GM18498 (cell line): ENCODE measurements at regions not wholly inside any gene's neighbourhood (a gene's known extent, or its start where the extent isn't known, plus 50 kb on each side); places are given as distances from the start of the nearest gene placed in this dataset.
"Not testable (repeated sequence)": the region's sequence is repeated elsewhere in the genome, so short reads cannot be mapped to it uniquely, and the experiment has no call there.

ENCODE experiments used
- ATAC-seq: cut with Tn5 transposase; IDR thresholded peaks from one replicate; pipeline ENCODE4 v1.9.1; 2021; ENCODE audit warnings: mild to moderate bottlenecking, moderate library complexity; ENCODE audit not compliant: unreplicated experiment

DNA sequence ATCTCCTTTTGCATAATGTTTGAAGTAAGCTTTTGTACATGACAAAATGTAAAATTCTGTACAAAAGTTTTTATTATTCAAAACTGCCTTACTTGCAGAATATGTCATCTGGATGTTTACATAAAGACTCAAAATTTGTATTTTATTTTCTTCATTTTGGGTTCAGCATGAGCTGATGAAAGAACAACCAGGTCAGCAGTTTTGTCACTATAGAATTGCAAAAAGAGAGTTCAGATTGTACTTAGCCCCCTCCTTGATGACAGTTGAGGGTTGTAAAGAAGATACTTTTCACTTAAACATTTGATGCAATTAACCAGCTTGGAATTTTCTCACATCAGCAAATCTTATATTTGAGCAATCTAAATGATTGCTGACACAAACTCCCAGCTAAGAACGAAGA lies 669.3 kb downstream of the PLA2G4A start:
- ATAC-seq, result no peak

DNA sequence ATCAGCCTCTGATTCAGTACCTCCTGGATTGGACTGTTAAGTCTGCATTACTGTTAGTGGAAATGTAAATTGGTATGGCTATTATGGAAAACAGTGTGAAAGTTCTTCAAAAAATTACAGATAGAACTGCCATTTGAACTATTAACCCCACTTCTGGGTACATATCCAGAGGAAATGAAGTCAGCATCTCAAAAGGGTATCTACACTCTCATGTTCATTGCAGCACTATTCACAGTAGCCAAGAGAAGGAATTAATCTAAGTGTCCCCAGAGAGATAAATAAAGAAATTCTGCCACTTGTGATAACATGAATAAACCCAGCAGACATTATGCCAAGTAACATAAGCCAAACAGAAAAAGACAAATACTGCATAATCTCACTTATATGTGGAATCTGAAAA lies 676.0 kb downstream of the PLA2G4A start:
- no peak for ATAC-seq

DNA sequence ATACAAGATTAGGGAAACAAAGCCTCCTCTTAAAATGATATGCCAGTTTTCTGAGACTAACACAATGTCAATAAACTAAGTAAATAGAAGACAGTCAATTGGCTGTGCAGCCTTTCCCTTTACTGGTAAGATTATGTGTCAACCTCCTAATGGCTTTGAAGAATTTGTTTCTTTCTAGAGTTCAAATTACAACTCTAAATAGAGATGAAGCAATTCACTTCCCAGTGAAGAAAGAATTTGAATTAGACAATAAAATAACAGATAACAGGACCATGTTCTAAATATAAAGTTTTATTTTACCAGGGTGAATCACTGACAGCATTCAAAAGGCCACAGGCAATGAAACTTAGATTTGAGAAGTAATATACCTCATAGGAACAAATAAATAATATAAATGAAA lies 680.3 kb downstream of the PLA2G4A start:
- no peak for ATAC-seq

DNA sequence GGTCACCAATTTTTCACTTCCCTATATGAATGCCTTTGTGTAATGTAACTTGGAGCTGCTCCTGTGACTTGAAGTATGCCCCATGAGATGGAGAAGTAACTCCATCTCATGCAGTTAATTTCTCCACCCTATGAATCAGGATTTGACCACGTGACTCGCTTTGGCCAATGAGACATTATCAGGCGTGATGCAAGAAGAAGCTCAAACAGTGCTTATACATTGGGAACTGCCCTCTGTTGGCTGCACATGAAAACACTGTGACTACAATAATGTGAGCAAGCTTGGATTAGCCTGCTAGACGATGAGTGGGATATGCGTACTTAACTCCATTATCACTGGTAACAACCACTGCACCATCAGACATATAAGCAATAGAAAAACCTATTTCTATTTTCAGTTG lies 684.4 kb downstream of the PLA2G4A start:
- no peak for ATAC-seq

DNA sequence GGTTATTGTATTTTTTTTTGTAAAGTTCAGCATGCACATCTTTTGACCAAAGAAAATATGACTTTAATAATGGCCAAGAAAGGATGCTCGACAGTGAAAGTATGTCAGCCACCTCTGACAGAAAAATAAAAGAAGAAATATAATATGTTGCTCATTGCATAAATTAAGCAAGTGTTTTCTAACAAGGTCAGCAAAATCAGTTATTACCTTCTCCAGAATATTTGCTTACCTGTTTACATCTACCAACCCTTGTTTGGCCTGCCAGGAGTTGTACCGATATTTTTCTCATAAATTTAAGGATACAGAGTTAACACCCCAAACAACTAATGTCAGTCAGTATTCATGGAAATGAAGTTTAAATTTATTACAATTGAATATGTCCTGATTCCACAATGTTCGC lies 685.4 kb downstream of the PLA2G4A start:
- ATAC-seq, result no peak

DNA sequence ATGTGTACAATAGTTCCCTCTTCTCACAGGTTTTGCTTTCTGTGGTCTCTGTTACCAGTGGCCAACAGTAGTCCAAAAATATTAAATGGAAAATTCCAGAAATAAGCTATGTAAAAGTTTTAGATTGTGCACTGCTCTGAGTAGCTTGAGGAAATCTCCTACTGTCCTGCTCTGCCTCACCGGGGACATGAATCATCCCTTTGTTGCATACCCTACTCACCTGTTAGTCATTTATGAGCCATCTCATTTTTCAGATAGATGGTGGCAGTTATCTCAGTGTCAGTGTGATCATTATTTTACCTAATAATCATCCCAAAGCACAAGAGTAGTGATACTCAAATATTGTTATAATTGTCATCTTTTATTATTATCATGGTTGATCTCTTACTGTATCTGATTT lies 688.1 kb downstream of the PLA2G4A start:
- ATAC-seq, result no peak

DNA sequence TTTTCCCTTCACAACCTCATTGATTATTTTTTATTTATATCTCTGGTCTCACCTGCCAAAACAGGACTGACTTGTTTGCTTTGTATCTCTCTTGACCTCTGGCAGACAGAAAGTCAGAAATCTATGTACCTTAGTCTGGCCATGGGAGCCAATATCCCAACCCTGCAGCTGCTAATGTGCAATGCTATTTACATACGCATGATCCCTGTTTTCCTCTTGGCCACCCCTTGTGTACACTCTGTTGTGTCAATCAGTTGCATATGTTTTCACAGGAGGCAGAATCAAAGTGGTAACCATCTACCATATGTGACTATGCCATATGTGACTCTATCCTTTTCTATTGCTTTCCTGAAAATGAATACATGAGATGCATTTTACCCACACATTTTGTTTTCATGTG lies 688.8 kb downstream of the PLA2G4A start:
- no peak for ATAC-seq

DNA sequence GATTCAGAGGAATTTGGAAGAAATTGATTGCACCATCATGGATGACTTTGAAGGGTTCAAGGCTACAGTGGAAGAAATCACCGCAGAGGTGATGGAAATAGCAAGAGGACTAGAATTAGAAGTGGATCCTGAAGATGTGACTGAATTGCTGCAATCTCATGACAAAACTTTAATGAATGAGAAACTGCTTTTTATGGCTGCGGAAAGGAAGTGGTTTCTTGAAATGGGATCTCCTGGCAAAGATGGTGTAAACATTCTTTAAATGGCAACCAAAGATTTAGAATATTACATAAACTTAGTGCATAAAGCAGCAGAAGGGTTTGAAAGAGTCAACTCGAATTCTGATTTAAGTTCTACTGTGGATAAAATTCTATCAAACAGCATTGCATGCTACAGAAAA lies 698.6 kb downstream of the PLA2G4A start:
- no peak for ATAC-seq

DNA sequence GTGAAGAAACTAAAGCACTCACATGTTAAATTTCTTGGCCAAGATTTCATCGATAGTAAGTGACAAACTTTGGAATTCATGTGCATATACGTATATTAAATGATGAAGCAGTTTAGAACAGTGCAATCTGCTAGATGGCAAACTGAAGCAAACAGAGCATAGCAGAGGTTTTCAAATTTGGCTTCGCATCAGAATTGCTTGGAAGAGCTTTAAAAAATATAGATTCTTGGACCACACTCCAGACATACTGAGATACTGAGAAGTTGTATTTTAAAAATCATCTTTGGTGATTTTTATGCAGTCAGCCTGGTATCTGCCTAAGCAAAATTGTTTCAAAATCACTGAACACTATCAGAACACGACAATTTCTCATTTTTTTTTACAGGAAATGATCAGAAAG lies 709.2 kb downstream of the PLA2G4A start:
- no peak for ATAC-seq

DNA sequence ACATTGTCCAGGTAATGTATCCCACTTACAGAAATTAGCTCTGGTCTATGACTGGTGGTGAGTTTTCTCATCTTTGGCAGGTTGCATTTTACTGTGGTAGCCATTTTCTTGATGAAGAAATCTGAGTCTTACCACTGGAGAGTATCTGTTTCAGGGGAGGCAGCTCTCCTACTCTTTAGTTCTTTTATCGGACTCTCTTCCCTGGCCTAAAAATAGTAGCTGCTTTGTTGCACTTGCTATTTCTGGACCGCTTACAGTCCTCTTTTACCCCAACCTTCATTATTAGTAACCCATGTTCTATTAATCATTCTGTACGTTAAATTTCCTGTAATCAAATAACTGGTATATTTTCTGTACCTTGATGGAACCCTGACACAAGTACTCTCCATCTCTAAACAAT lies 720.8 kb downstream of the PLA2G4A start:
- ATAC-seq, result no peak

DNA sequence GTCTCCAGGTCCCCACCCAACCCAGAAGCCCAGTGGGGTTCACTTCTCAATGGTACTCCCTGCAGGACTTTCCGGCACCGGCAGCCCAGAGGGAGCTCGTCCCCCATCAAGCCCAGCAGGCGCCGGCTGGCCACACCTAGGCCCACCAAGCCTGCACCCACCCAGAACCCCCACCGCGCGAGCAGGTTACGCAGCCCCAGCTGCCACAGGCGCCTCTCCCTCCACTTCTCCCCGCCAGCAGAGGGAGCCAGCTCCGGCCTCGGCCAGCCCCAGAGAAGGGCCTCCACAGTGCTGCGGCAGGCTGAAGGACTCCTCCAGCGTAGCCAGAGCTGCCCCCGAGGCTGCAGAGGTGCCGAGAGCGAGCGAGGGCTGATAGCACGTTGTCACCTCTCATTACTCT lies 722.3 kb downstream of the PLA2G4A start:
- no peak for ATAC-seq

DNA sequence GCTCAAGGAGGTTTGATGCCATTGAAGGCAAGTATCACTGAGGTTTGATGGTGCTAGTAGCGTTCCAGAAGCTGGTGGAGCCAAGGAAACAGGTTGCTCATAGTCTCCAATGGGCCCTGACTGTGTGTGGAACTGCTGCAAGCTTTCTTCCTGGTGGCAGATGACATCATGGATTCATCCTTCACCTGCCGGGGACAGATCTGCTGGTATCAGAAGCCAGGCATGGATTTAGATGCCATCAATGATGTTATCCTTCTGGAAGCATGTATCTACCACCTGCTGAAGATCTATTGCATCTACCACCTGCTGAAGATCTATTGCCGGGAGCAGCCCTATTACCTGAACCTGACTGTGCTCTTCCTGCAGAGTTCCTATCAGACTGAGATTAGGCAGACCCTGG lies 734.4 kb downstream of the PLA2G4A start:
- ATAC-seq, result no peak

DNA sequence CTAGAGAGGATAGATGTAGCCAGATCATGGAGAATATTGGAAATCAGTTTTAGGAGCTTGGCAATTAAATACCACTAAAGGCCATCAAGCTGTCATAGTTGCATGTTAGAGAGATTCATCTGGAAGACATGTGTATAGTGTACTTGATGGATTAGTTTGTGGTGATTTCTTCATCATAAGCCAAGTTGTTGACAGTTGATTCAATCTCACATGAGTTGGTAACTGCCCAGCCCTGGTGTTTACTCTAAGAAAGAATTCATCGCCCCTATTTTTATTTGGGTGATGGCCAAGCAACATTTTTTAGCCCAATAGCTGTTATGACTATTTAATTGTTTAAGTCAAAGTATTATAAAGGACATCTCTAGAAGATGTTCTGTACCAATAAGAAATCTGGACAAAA lies 737.6 kb downstream of the PLA2G4A start:
- ATAC-seq, result no peak

DNA sequence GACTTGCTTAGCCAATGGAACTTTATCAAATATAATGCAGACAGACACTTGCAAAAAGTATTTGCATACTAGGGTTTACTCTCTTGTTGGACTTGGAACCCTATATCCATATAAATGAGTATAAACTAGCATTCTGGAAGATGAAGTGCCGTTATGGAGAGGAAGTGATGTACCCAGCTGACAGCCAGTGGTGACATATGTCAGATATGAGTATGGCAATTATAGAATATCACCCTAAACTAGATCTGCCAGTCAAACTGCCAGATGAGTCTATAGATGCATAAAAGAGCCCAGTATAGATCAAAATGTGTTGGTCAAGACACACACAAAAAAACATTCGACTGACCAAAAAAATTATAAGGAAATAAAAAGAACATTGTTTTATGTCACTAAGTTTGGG lies 739.3 kb downstream of the PLA2G4A start:
- no peak for ATAC-seq

DNA sequence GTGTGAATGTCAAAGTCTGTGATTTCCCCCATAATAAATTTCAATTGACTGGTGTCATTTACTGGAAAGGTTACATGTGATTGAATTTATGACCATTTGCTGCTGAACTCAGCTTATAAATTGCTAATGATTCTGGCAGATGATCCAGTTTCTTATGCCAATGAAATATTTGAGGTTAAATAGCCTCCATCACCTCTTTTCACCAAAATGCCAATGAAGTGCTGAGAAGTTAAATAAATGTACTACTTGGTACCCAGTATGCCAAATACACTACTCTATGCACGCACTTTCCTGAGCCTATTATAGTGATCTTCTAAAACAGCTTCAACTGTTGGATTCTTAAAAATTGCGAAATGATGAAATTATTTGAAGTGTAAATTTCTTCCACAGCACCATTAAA lies 741.4 kb downstream of the PLA2G4A start:
- no peak for ATAC-seq

DNA sequence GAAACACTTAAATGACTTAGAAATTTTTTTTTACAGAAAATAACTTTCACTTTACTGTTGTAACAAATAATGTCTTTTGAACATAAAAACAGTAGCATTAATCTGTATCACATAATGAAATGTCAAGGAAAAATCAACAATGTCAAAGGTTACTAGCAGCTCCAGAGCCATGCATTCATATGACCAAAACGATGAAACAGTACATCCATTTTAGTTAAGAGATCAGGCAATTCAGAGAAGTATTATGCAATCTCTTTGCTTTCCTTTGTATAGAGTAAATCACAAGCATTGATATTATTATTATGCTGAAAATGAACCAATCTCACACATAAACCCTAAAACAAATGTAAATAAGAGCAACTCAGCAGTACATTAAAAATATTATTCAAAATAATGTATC lies 748.9 kb downstream of the PLA2G4A start:
- no peak for ATAC-seq

DNA sequence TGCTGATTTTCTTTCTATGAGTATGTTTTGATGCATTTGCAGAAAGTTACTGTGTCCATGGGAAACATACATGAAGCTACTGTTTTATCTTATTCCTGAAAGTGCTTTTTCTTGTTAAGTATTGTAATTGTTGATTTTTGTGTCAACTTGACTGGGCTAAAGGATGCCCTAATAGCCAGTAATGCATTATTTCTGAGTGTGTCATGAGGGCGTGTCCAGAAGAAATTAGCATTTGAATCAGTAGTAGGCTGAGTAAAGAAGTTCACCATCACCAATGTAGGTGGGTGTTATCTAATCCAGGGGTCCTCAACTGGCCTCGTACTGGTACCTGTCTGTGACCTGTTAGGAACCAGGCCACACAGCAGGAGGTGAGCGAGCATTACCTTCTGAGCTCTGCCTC lies 760.2 kb downstream of the PLA2G4A start:
- no peak for ATAC-seq

DNA sequence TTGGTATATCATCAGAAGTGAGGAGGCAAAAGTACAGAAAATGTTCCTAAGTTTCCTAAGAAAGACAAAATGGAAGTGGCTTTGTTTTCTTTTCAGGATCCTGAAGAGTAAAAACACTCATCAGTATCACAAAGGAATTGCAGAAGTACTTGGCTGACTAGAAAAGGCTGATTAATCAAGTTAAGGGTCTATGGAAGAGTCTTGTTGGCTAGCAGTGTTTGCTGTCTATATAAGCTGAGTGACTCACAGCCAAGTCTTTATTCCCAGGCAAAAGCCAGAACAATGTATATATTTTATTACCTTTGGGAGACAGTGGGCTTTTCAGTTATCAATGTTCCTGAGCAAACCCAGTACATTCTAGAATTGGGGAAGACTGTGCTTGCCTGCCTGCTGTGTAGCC lies 777.0 kb downstream of the PLA2G4A start:
- ATAC-seq, result no peak

DNA sequence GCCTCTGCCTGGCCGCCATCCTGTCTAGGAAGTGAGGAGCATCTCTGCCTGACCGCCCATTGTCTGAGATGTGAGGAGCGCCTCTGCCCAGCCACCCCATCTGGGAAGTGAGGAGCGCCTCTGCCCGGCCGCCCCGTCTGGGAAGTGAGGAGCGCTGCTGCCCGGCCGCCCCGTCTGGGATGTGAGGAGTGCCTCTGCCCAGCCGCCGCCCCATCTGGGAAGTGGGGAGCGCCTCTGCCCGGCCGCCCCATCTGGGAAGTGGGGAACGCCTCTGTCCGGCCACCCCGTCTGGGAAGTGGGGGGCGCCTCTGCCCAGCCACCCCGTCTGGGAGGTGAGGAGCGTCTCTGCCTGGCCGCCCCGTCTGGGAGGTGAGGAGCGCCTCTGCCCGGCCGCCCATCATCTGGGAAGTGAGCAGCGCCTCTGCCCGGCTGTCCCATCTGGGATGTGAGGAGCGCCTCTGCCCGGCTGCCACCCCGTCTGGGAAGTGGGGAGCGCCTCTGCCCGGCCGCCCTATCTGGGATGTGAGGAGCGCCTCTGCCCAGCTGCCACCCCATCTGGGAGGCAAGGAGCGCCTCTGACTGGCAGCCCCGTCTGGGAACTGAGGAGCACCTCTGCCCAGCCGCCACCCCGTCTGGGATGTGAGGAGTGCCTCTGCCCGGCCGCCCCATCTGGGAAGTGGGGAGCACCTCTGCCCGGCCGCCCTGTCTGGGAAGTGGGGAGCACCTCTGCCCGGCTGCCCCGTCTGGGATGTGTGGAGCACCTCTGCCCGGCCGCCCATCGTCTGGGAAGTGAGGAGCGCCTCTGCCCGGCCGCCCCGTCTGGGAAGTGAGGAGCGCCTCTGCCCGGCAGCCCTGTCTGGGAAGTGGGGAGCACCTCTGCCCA lies 787.3 kb downstream of the PLA2G4A start:
- ATAC-seq, result not testable (repeated sequence)

DNA sequence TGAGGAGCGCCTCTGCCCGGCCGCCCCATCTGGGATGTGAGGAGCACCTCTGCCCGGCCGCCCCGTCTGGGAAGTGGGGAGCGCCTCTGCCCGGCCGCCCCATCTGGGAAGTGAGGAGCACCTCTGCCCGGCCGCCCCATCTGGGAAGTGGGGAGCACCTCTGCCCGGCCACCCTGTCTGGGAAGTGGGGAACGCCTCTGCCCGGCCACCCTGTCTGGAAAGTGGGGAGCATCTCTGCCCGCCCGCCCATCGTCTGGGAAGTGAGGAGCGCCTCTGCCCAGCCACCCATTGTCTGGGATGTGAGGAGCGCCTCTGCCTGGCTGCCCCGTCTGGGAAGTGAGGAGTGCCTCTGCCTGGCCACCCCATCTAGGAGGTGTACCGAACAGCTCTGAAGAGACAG lies 788.1 kb downstream of the PLA2G4A start:
- not testable (repeated sequence) for ATAC-seq

DNA sequence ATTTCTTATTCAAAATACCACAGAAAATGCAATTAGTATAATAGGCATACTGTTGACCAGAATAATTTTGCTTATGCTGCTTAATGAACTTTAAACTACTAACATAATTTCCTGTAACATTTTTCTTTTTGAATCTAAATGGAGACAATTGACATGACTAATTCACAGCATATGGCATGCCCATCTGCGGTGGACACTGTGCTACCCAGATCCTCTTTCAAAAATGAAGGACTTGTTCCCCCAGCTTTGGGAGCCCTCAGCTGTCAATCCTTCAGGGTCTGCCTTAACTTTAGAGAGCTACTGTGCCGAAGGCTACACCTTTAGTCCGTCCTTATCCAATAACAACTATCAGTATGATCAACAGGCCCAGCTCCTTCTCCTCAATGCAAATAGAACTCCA lies 789.0 kb downstream of the PLA2G4A start:
- no peak for ATAC-seq

DNA sequence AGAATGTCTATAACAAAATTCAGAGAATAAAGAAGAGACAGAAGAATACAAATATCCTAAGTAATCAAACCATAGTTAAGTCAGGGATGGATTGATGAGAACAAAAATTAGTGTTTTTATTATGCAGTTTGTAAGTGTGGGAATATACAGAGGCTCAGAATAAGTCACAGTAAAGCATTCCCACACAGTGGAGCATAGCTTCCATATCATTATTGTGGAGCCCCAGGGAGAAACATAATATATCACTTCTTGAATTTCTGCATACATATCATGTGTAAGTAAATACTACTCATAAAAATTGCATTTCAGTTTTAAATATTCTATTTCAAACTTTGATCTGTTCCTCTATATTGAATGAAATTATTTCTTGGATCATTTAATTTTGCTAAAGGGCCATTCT lies 790.4 kb downstream of the PLA2G4A start:
- ATAC-seq, result no peak

DNA sequence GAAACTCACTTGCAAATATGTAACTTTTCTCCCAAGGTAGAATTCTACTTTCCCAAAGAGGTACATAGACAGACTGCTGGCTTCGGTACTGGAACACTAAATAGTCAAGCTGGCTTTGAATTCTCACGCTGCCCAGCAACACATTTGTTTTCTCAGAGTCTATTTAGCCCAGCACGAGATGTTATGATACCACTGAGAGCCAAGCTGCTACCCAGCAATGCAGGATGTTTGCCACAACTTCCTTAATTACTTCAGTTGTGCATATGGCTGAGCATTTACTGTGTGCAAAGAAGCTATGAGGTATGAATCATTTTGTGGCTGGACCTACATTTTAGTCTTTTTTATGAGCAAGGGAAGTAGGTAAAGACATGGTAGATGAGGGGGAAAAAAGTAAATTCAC lies 793.2 kb downstream of the PLA2G4A start:
- peak; percentile 64 for ATAC-seq
